Stimulated activated CD4-positive, alpha-beta T cell treated with anti-CD3 and anti-CD28 coated beads, Interleukin-1b, Interleukin-23, amount 100 ng/mL, for 48 hours (primary cell): ENCODE measurements at regions not wholly inside any gene's neighbourhood (a gene's known extent, or its start where the extent isn't known, plus 50 kb on each side); places are given as distances from the start of the nearest gene placed in this dataset.

Experiments used
- DNase-seq: peaks from one replicate; pipeline ENCODE4 v3.0.0-alpha.2; 2020

- no peak for DNase-seq
Observed at GRCh38 chr12:77189458-77189857, 124.1 kb upstream of the E2F7 start.

- DNase-seq, result no peak
Observed at GRCh38 chr12:77179515-77179914, 114.1 kb upstream of the E2F7 start.

- no peak for DNase-seq
Observed at GRCh38 chr12:77167801-77168200, 102.4 kb upstream of the E2F7 start.

- no peak for DNase-seq
Observed at GRCh38 chr12:77166696-77167095, 101.3 kb upstream of the E2F7 start.

GRCh38 chr12:77163074-77164038 lies 98.0 kb upstream of the E2F7 start:
- no peak for DNase-seq

GRCh38 chr12:77161944-77162343 lies 96.6 kb upstream of the E2F7 start:
- no peak for DNase-seq

GRCh38 chr12:77160931-77161330 lies 95.6 kb upstream of the E2F7 start:
- no peak for DNase-seq

GRCh38 chr12:77153706-77154105 lies 88.3 kb upstream of the E2F7 start:
- no peak for DNase-seq

GRCh38 chr12:77152623-77153193 lies 87.3 kb upstream of the E2F7 start:
- DNase-seq, result no peak

GRCh38 chr12:77151030-77151429 lies 85.7 kb upstream of the E2F7 start:
- no peak for DNase-seq

- DNase-seq, result no peak
Observed at GRCh38 chr12:77133566-77133965, 68.2 kb upstream of the E2F7 start.

GRCh38 chr12:77131977-77132490 lies 66.7 kb upstream of the E2F7 start:
- DNase-seq, result no peak

- no peak for DNase-seq
Observed at GRCh38 chr12:77130193-77130592, 64.8 kb upstream of the E2F7 start.

GRCh38 chr12:77124767-77125166 lies 59.4 kb upstream of the E2F7 start:
- no peak for DNase-seq

GRCh38 chr12:77122661-77123060 lies 57.3 kb upstream of the E2F7 start:
- no peak for DNase-seq

- DNase-seq, result no peak
Observed at GRCh38 chr12:77122236-77122635, 56.9 kb upstream of the E2F7 start.

- no peak for DNase-seq
Observed at GRCh38 chr12:77120156-77121085, 55.1 kb upstream of the E2F7 start.

- no peak for DNase-seq
Observed at GRCh38 chr12:77118696-77119095, 53.3 kb upstream of the E2F7 start.

- DNase-seq, result no peak
Observed at GRCh38 chr12:77116277-77116676, 50.9 kb upstream of the E2F7 start.

GRCh38 chr12:77115471-77115870 lies 50.1 kb upstream of the E2F7 start:
- DNase-seq, result no peak
